Gastroesophageal sphincter (tissue), 3 donors: ENCODE measurements at regions not wholly inside any gene's neighbourhood (a gene's known extent, or its start where the extent isn't known, plus 50 kb on each side); places are given as distances from the start of the nearest gene placed in this dataset.

ENCODE experiments used
- POLR2A ChIP-seq, 2 donors: fragments of 450-650 bp; IDR thresholded peaks; one replicate each; pipeline ENCODE4 v1.6.1; 2017; ENCODE audit warnings: antibody characterized with exemption in 2 of 2, mild to moderate bottlenecking in 2 of 2, moderate library complexity in 1 of 2
- TF ChIP-seq, protein P1 (sequence below), 4 experiments: fragments of 200-600 bp in 2 of 4; fragments of 450-650 bp in 2 of 4; sonication (generic) in 1 of 4; IDR thresholded peaks; one replicate each; pipeline ENCODE4 v1.5.1; 2017 to 2019; ENCODE audit warnings: antibody characterized with exemption in 4 of 4, mild to moderate bottlenecking in 2 of 4, moderate library complexity in 2 of 4

GRCh38 chr16:26532456-26532855 is 534.3 kb upstream of the C16orf82 start:
- TF ChIP-seq, protein P1, sequence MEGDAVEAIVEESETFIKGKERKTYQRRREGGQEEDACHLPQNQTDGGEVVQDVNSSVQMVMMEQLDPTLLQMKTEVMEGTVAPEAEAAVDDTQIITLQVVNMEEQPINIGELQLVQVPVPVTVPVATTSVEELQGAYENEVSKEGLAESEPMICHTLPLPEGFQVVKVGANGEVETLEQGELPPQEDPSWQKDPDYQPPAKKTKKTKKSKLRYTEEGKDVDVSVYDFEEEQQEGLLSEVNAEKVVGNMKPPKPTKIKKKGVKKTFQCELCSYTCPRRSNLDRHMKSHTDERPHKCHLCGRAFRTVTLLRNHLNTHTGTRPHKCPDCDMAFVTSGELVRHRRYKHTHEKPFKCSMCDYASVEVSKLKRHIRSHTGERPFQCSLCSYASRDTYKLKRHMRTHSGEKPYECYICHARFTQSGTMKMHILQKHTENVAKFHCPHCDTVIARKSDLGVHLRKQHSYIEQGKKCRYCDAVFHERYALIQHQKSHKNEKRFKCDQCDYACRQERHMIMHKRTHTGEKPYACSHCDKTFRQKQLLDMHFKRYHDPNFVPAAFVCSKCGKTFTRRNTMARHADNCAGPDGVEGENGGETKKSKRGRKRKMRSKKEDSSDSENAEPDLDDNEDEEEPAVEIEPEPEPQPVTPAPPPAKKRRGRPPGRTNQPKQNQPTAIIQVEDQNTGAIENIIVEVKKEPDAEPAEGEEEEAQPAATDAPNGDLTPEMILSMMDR (IDR thresholded peaks at IDR 0.05): no peak
- no peak for TF ChIP-seq POLR2A (IDR thresholded peaks at IDR 0.05)
